ENCODE measurements at regions not wholly inside any gene's neighbourhood (a gene's known extent, or its start where the extent isn't known, plus 50 kb on each side); places are given as distances from the start of the nearest gene placed in this dataset.

DNA sequence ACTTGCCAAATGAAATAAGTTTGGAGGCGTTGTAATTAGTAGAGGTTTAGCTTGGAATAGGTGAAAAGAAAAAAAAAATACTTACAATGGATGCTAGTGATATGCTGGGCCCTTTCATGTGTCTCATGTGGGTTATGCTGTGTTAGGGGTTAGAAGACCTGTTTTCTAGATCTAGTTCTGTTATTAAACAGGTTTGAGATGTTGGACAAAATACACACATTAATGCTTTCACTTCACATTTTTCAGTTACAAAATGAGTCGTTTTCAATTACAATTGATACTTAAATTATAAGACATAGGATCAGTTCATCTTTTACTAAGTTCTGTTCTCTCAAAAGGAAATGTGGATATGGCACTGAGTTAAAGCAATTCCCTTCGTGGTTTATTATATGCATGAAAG, 509.8 kb downstream of the EPM2A start:
- no peak for ATAC-seq (ENCODE audit: low read depth in 2 of 2)
- no peaks in the 10 kb centered on the region for H3K4me1 Mint-ChIP-seq
- no peaks in the 10 kb centered on the region for H3K36me3 Mint-ChIP-seq
- H3K27ac Mint-ChIP-seq = no peak overlapping the region
- peaks cover 0 to 7% (median 3%) of the 10 kb centered on the region in 3 donors for H3K27me3 Mint-ChIP-seq
- no peak overlapping the region for H3K4me3 Mint-ChIP-seq
- no peak for DNase-seq
- peaks cover 0 to 4% (median under 1%) of the 10 kb centered on the region in 7 donors for H3K9me3 Mint-ChIP-seq

- H3K4me3 Mint-ChIP-seq = no peak overlapping the region
- peaks cover 0 to 7% (median 0%) of the 10 kb centered on the region in 3 donors for H3K27me3 Mint-ChIP-seq
- no peak for DNase-seq
- H3K36me3 Mint-ChIP-seq = no peaks in the 10 kb centered on the region
- H3K4me1 Mint-ChIP-seq = no peaks in the 10 kb centered on the region
- H3K9me3 Mint-ChIP-seq = peaks cover 0 to 4% (median 0%) of the 10 kb centered on the region in 7 donors
- H3K27ac Mint-ChIP-seq = no peak overlapping the region
- no peak for ATAC-seq (ENCODE audit: low read depth in 2 of 2)
Measured at GRCh38 chr6:145227593-145227992, 507.7 kb downstream of the EPM2A start.

- H3K36me3 Mint-ChIP-seq = no peaks in the 10 kb centered on the region
- no peaks in the 10 kb centered on the region for H3K4me1 Mint-ChIP-seq
- peaks cover 0 to 9% (median 7%) of the 10 kb centered on the region in 3 donors for H3K27me3 Mint-ChIP-seq
- no peak overlapping the region for H3K27ac Mint-ChIP-seq
- DNase-seq (no peak), ATAC-seq (ENCODE audit: low read depth in 2 of 2) (no peak)
- H3K4me3 Mint-ChIP-seq = no peak overlapping the region
- H3K9me3 Mint-ChIP-seq = peaks cover 0 to 10% (median 2%) of the 10 kb centered on the region in 7 donors
Measured at GRCh38 chr6:145228962-145229582, 506.2 kb downstream of the EPM2A start.

DNA sequence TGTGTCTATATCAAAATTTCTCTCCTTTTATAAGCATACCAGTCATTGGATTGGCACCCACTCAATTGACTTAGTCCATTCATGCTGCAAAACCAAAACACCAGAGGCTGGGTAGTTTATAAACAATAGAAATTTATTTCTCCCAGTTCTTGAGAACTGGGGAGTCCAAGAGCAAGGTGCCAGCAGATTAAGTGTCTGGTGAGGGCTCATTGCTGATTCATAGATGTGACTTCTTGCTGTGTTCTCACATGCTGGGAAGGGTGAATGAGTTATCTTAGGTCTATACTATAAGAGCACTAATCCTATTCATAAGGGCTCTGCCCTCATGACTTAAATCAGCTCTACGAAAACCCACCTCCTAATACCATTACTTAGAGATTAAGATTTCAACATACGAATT, 501.4 kb downstream of the EPM2A start:
- no peaks in the 10 kb centered on the region for H3K36me3 Mint-ChIP-seq
- ATAC-seq (ENCODE audit: low read depth in 2 of 2) = no peak
- peaks cover 0 to 9% (median 6%) of the 10 kb centered on the region in 3 donors for H3K27me3 Mint-ChIP-seq

DNA sequence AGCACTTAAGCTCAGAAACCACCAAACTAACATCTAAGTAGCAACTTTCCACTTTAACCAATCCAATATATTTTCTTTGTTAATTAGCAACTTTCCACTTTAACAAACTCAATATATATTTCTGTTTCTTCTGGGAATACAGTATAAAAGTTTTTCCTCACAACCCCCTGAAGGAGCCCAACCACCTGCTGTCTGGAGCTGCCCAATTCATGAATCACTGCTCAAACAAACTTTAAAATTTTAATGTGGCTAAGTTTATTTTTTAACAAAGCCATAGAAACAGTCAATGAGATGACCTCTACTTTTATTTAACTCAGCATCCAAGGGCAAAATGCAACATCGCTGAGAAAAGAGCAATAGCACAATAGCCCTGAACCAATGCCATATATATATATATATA, 500.1 kb downstream of the EPM2A start:
- ATAC-seq (ENCODE audit: low read depth in 2 of 2) = no peak
- Mint-ChIP-seq H3K9me3 (peaks cover 0 to 10% (median 2%) of the 10 kb centered on the region in 7 donors), H3K27me3 (peaks cover 0 to 9% (median 0%) of the 10 kb centered on the region in 3 donors)

More for the DNA sequence above, 501.4 kb downstream of the EPM2A start:
- DNase-seq = no peak
- peaks cover 0 to 10% (median 2%) of the 10 kb centered on the region in 7 donors for H3K9me3 Mint-ChIP-seq
- no peak overlapping the region for H3K4me3 Mint-ChIP-seq
- H3K27ac Mint-ChIP-seq = no peak overlapping the region
- no peaks in the 10 kb centered on the region for H3K4me1 Mint-ChIP-seq

DNA sequence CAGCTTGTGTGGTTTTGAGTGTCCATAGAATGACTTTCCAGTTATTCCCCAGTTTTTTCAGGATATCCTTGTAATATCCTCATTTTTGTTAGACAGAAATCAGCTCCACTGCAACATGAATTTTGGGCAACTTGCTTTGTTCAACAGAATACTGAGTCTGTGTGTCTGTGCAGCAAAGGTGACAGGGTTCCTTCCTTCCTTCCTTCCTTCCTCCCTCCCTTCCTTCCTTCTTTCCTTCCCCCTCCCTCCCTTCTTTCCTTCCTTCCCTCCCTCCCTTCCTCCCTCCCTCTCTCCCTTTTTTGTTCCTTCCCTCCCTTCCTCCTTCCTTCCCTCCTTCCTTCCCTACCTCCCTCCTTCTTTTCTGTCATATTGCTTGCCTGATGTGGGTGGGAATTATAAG, 496.5 kb downstream of the EPM2A start:
- Mint-ChIP-seq H3K4me3 (no peak overlapping the region), H3K27me3 (no peaks in the 10 kb centered on the region)

More for the DNA sequence above, 500.1 kb downstream of the EPM2A start:
- Mint-ChIP-seq H3K36me3 (no peaks in the 10 kb centered on the region), H3K4me1 (no peaks in the 10 kb centered on the region), H3K4me3 (no peak overlapping the region), H3K27ac (no peak overlapping the region)
- DNase-seq = no peak

GRCh38 chr6:145241039-145241438, 494.3 kb downstream of the EPM2A start:
- ATAC-seq (ENCODE audit: low read depth in 2 of 2) = no peak
- no peaks in the 10 kb centered on the region for H3K27me3 Mint-ChIP-seq

More for the DNA sequence above, 496.5 kb downstream of the EPM2A start:
- H3K36me3 Mint-ChIP-seq = no peaks in the 10 kb centered on the region
- H3K27ac Mint-ChIP-seq = no peak overlapping the region
- DNase-seq = no peak
- no peaks in the 10 kb centered on the region for H3K4me1 Mint-ChIP-seq
- H3K9me3 Mint-ChIP-seq = peaks cover 0 to 5% (median 2%) of the 10 kb centered on the region in 7 donors
- ATAC-seq (ENCODE audit: low read depth in 2 of 2) = no peak

GRCh38 chr6:145241721-145242120, 493.6 kb downstream of the EPM2A start:
- Mint-ChIP-seq H3K27ac (no peak overlapping the region), H3K9me3 (peaks cover 0 to 5% (median 0%) of the 10 kb centered on the region in 7 donors), H3K27me3 (no peaks in the 10 kb centered on the region), H3K4me1 (no peaks in the 10 kb centered on the region), H3K36me3 (no peaks in the 10 kb centered on the region), H3K4me3 (no peak overlapping the region)
- DNase-seq (no peak), ATAC-seq (ENCODE audit: low read depth in 2 of 2) (no peak)

More at GRCh38 chr6:145241039-145241438, 494.3 kb downstream of the EPM2A start:
- Mint-ChIP-seq H3K36me3 (no peaks in the 10 kb centered on the region), H3K9me3 (peaks cover 0 to 5% (median 0%) of the 10 kb centered on the region in 7 donors), H3K27ac (no peak overlapping the region), H3K4me1 (no peaks in the 10 kb centered on the region), H3K4me3 (no peak overlapping the region)
- DNase-seq = no peak

GRCh38 chr6:145244349-145245100, 490.8 kb downstream of the EPM2A start:
- Mint-ChIP-seq H3K36me3 (no peaks in the 10 kb centered on the region), H3K27ac (no peak overlapping the region), H3K27me3 (no peaks in the 10 kb centered on the region), H3K4me1 (no peaks in the 10 kb centered on the region), H3K4me3 (no peak overlapping the region), H3K9me3 (peaks cover 0 to 8% (median 5%) of the 10 kb centered on the region in 7 donors)
- no peak for ATAC-seq (ENCODE audit: low read depth in 2 of 2)
- no peak for DNase-seq

GRCh38 chr6:145245119-145245518, 490.2 kb downstream of the EPM2A start:
- ATAC-seq (ENCODE audit: low read depth in 2 of 2) (no peak), DNase-seq (no peak)
- no peaks in the 10 kb centered on the region for H3K4me1 Mint-ChIP-seq
- no peaks in the 10 kb centered on the region for H3K36me3 Mint-ChIP-seq
- H3K9me3 Mint-ChIP-seq = peaks cover 0 to 8% (median 5%) of the 10 kb centered on the region in 7 donors
- H3K27ac Mint-ChIP-seq = no peak overlapping the region
- no peaks in the 10 kb centered on the region for H3K27me3 Mint-ChIP-seq
- H3K4me3 Mint-ChIP-seq = no peak overlapping the region

GRCh38 chr6:145247692-145248419, 487.5 kb downstream of the EPM2A start:
- Mint-ChIP-seq H3K27ac (no peak overlapping the region), H3K36me3 (no peaks in the 10 kb centered on the region), H3K9me3 (peaks cover 0 to 8% (median 3%) of the 10 kb centered on the region in 7 donors), H3K4me1 (no peaks in the 10 kb centered on the region), H3K27me3 (no peaks in the 10 kb centered on the region), H3K4me3 (no peak overlapping the region)
- DNase-seq (no peak), ATAC-seq (ENCODE audit: low read depth in 2 of 2) (no peak)

DNA sequence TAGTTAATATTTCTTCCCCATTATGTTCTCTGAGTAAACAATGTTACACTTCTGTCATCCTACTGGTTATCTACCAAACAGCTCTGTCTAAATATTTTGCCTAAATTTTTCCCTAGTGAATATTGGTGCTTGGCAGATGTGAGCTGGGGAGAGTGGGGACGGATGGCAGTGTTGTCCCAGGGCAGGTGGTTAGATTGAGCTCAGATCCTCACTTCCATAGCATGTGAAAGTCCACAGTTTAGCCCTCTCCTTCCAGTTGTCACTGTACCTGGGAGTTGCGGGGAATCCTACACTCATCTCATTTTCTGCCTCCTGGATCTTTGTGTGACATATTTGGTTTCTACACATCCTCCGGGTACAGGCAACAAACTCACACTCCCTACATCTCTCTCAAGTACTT, 484.9 kb downstream of the EPM2A start:
- H3K4me3 Mint-ChIP-seq = no peak overlapping the region
- no peak for ATAC-seq (ENCODE audit: low read depth in 2 of 2)

GRCh38 chr6:145252737-145253136, 482.6 kb downstream of the EPM2A start:
- no peak overlapping the region for H3K4me3 Mint-ChIP-seq
- no peak for DNase-seq
- no peaks in the 10 kb centered on the region for H3K36me3 Mint-ChIP-seq
- ATAC-seq (ENCODE audit: low read depth in 2 of 2) = no peak
- H3K27me3 Mint-ChIP-seq = no peaks in the 10 kb centered on the region
- H3K4me1 Mint-ChIP-seq = no peaks in the 10 kb centered on the region
- H3K9me3 Mint-ChIP-seq = peaks cover 0 to 16% (median 3%) of the 10 kb centered on the region in 7 donors
- H3K27ac Mint-ChIP-seq = no peak overlapping the region

More for the DNA sequence above, 484.9 kb downstream of the EPM2A start:
- H3K27me3 Mint-ChIP-seq = no peaks in the 10 kb centered on the region
- H3K9me3 Mint-ChIP-seq = peaks cover 0 to 16% (median 3%) of the 10 kb centered on the region in 7 donors
- H3K4me1 Mint-ChIP-seq = no peaks in the 10 kb centered on the region
- H3K27ac Mint-ChIP-seq = no peak overlapping the region
- H3K36me3 Mint-ChIP-seq = no peaks in the 10 kb centered on the region
- no peak for DNase-seq
